ENCODE measurements at regions not wholly inside any gene's neighbourhood (a gene's known extent, or its start where the extent isn't known, plus 50 kb on each side); places are given as distances from the start of the nearest gene placed in this dataset.

GRCh38 chr2:60633615-60634014 lies 80.2 kb upstream of the BCL11A start:
- Histone ChIP-seq H3K79me2 (replicated peaks; ENCODE audit: insufficient read depth) (no peaks in the 10 kb centered on the region), H3K36me3 (ENCODE audit: insufficient read depth) (no peaks in the 10 kb centered on the region), H3K4me3 (no peak overlapping the region), H3K27me3 (ENCODE audit: insufficient read depth) (no peaks in the 10 kb centered on the region), H3K4me1 (ENCODE audit: insufficient read depth) (peaks cover 12% of the 10 kb centered on the region), H3K9me2 (ENCODE audit: insufficient read depth) (0 out of 2 replicates have a peak, but pooled peaks cover 3% of the 10 kb centered on the region), H2AFZ (no peak overlapping the region), H4K20me1 (replicated peaks; ENCODE audit: insufficient read depth) (no peaks in the 10 kb centered on the region), H3F3A (replicated peaks; ENCODE audit: low read depth) (no peaks in the 10 kb centered on the region), H3K4me2 (no peak overlapping the region), H3K27ac (ENCODE audit: low read depth) (no peak overlapping the region)
- Mint-ChIP-seq H3K4me3 (no peak overlapping the region), H3K4me1 (peaks cover 27% of the 10 kb centered on the region), H3K27ac (no peak overlapping the region), H3K36me3 (ENCODE audit: low read depth) (no peaks in the 10 kb centered on the region; the same call in 2 of the 3 replicates), H3K27me3 (ENCODE audit: insufficient read depth, low read depth, poor library complexity) (peaks cover 5% of the 10 kb centered on the region), H3K9me3 (no peaks in the 10 kb centered on the region; the same call in 1 of the 3 replicates)
- no peak for DNase-seq (ENCODE audit: low spot score)
- no peak for TF ChIP-seq ZNF331 (CRISPR knock-in tag; IDR thresholded peaks at IDR 0.05; ENCODE audit: low read depth)
- no peak for ATAC-seq

GRCh38 chr2:60634438-60634837 lies 81.0 kb upstream of the BCL11A start:
- Histone ChIP-seq H3K27ac (ENCODE audit: low read depth) (no peak overlapping the region), H3K27me3 (ENCODE audit: insufficient read depth) (no peaks in the 10 kb centered on the region), H3K79me2 (replicated peaks; ENCODE audit: insufficient read depth) (no peaks in the 10 kb centered on the region), H3K4me2 (no peak overlapping the region), H4K20me1 (replicated peaks; ENCODE audit: insufficient read depth) (no peaks in the 10 kb centered on the region), H3F3A (replicated peaks; ENCODE audit: low read depth) (no peaks in the 10 kb centered on the region), H3K4me3 (no peak overlapping the region), H2AFZ (no peak overlapping the region), H3K36me3 (ENCODE audit: insufficient read depth) (no peaks in the 10 kb centered on the region), H3K9me2 (ENCODE audit: insufficient read depth) (0 out of 2 replicates have a peak, but pooled peaks cover 3% of the 10 kb centered on the region), H3K4me1 (ENCODE audit: insufficient read depth) (peaks cover 6% of the 10 kb centered on the region)
- Mint-ChIP-seq H3K9me3 (no peaks in the 10 kb centered on the region; the same call in 1 of the 3 replicates), H3K36me3 (ENCODE audit: low read depth) (no peaks in the 10 kb centered on the region; the same call in 2 of the 3 replicates), H3K27ac (no peak overlapping the region), H3K27me3 (ENCODE audit: insufficient read depth, low read depth, poor library complexity) (peaks cover 8% of the 10 kb centered on the region), H3K4me1 (peaks cover 21% of the 10 kb centered on the region), H3K4me3 (no peak overlapping the region)
- no peak for ATAC-seq
- no peak for DNase-seq (ENCODE audit: low spot score)
- TF ChIP-seq NANOG (IDR thresholded peaks at IDR 0.05; ENCODE audit: borderline replicate concordance) (no peak), CTCF (conservative IDR thresholded peaks at IDR 0.05; ENCODE audit: low read depth in 2 of 2) (no peak), ETS1 (IDR thresholded peaks at IDR 0.05) (no peak), ZNF114 (CRISPR knock-in tag; IDR thresholded peaks at IDR 0.05) (no peak), STAT1 (IDR thresholded peaks at IDR 0.05; ENCODE audit: unreplicated experiment) (no peak), JUNB (IDR thresholded peaks at IDR 0.05; ENCODE audit: unreplicated experiment) (no peak), EZH2 (IDR thresholded peaks at IDR 0.05; ENCODE audit: low read depth, unreplicated experiment) (no peak), REST (IDR thresholded peaks at IDR 0.05; ENCODE audit: unreplicated experiment) (no peak), ZNF462 (CRISPR knock-in tag; IDR thresholded peaks at IDR 0.05) (no peak)
